WI38 (cell line): ENCODE measurements at regions not wholly inside any gene's neighbourhood (a gene's known extent, or its start where the extent isn't known, plus 50 kb on each side); places are given as distances from the start of the nearest gene placed in this dataset.

Experiments
- H3K4me3 ChIP-seq: 2 replicates; pipeline ENCODE4 v1.5.1; 2011; ENCODE audit warnings: low read depth, mild to moderate bottlenecking, control low read depth, low read length
- TF ChIP-seq, protein P1 (sequence below): IDR thresholded peaks from 2 replicates; pipeline ENCODE4 v1.5.1; 2012; ENCODE audit warnings: low read depth, mild to moderate bottlenecking, control low read depth, low read length

DNA sequence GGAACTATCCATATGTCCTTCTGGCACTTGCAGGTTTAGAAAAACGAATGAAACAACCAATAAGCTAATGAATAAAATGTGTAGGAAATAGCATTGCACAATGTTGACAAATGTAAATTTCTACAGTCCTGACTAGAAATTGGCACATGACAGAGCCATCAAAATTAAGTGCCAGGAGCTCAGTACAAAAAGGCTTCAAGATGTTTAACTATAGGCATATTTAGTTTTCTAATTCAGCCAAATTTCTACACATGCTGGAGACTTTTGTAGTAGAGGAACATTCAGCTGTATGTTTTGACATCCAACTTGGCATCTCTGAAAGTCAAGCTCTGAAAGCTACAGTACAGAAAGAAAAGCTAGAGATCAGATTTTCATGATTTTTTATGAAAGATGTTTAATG lies 1999.4 kb upstream of the AGA start:
- no peak overlapping the region for H3K4me3 ChIP-seq
- TF ChIP-seq, protein P1, sequence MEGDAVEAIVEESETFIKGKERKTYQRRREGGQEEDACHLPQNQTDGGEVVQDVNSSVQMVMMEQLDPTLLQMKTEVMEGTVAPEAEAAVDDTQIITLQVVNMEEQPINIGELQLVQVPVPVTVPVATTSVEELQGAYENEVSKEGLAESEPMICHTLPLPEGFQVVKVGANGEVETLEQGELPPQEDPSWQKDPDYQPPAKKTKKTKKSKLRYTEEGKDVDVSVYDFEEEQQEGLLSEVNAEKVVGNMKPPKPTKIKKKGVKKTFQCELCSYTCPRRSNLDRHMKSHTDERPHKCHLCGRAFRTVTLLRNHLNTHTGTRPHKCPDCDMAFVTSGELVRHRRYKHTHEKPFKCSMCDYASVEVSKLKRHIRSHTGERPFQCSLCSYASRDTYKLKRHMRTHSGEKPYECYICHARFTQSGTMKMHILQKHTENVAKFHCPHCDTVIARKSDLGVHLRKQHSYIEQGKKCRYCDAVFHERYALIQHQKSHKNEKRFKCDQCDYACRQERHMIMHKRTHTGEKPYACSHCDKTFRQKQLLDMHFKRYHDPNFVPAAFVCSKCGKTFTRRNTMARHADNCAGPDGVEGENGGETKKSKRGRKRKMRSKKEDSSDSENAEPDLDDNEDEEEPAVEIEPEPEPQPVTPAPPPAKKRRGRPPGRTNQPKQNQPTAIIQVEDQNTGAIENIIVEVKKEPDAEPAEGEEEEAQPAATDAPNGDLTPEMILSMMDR: no peak

DNA sequence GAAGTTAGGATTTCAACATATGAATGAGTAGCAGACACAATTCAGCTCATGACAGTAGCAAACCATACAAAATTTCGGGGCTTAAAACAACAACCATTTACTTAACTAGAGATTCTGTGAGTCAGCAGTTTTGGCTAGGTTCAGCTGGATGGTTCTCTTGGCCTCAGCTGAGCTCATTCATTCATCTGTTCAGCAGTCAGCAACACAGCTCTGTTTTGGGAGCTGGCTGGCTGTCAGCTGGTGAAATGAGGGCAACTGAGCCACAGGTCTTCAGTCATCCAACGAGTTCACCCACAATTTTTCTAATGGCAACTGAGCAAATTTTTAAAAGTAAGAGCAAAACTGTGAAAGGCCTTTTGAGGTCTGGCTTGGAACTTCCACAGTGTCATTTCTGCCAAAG lies 2005.1 kb upstream of the AGA start:
- no peak overlapping the region for H3K4me3 ChIP-seq
- TF ChIP-seq, protein P1: no peak

DNA sequence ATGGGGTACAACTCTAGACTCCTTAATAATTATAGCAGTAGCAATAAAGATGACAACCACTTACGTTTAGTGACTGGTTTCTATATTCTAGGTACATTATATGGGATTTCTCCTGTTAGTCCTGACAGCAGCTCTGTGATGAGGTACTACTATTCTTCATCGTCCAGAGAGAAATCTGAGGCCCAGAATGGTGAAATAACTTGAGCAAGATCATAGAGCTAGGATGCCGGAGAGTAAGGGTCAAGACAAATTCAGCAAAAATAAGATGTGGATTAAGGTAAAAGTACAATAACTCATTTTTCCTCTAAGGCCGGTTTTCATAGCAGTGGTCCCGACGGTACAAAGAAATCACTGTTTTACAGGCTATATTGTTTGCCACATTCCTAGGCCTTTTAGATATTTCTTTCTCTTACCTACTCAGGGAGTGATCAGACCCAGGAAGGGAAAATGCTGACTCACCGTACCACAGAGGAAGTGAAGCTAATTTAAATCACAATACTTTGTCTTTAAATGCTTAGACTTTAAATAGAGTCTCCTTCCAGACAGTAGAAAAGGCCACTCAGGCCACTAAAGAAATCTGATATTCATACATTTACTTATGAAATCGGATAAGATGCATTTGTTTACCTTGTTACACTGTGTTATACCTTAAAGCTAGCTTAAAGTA lies 2023.0 kb upstream of the AGA start:
- no peak overlapping the region for H3K4me3 ChIP-seq
- TF ChIP-seq, protein P1: no peak

DNA sequence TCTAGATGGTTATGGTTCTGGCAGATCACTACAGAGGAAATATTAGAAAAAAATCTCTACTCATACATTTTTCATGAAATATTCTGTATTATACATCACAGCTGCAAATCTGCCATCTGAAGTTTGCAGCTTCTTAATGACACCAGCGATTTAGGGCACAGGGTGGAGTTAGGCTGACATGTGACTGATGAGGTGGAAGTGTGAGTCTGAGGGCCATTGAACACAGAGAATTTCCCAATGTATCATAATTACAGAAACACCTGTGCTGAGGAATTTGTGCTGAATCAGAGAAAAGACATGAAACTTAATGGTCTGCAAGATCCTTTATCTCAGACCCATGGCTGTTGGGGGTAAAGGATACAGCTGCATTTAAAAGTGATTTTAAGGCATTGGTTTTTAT lies 2025.6 kb upstream of the AGA start:
- no peak overlapping the region for H3K4me3 ChIP-seq
- TF ChIP-seq, protein P1: no peak

DNA sequence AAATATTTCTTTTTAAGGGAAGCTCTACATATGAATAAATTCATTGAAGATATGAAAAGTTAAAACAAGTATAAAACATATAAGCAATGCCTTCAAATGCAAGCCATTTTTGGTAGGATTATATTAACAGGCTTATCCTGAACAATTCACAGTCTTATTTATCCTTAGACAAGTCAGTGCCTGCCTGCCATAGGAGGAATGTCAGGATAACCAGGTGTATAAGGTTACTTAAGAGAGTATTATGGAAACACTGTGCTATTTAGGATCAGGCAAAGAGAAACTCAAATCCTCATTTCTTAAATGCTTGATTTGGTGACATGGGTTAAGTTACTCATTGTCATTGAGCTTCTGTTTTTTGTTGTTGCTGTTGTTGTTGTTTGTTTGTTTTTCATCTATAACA lies 2029.9 kb upstream of the AGA start:
- TF ChIP-seq, protein P1: no peak
- no peak overlapping the region for H3K4me3 ChIP-seq

DNA sequence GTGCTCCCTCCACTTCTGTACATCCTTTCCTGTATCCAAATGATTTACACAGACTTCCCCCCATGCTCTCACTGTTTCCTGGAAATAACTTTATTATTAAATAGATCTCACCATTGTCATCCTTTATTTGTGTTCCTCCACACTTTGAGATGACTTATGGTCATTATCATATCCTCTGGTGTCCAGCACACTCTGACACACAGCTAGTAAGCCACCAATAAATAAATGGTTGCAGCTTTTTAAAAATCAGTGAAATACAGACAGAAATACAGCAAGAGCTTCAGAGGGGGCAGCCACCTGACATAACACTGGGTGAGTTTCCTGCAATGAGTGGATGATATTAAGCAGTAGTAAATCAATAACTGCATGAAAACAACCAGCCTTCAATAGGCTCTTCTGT lies 2036.4 kb upstream of the AGA start:
- TF ChIP-seq, protein P1: no peak
- no peak overlapping the region for H3K4me3 ChIP-seq

DNA sequence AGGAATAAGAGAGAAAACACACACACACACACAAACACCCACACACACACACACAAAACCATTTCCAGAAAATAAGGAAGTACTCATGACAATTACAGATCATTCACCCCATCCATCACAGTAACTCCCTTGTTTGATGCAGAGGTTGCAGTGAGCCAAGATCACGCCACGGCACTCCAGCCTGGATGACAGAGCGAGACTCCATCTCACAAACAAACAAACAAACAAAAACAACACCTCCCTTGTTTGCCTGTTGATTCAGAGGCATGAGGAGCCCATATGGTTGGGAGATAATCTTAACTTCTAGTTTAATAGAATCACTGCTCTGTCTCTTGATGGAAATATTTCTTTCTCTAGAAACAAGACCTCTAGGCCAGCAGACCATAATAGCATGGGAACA lies 2043.5 kb upstream of the AGA start:
- TF ChIP-seq, protein P1: no peak
- H3K4me3 ChIP-seq: no peak overlapping the region
